ENCODE measurements at regions not wholly inside any gene's neighbourhood (a gene's known extent, or its start where the extent isn't known, plus 50 kb on each side); places are given as distances from the start of the nearest gene placed in this dataset.

DNA sequence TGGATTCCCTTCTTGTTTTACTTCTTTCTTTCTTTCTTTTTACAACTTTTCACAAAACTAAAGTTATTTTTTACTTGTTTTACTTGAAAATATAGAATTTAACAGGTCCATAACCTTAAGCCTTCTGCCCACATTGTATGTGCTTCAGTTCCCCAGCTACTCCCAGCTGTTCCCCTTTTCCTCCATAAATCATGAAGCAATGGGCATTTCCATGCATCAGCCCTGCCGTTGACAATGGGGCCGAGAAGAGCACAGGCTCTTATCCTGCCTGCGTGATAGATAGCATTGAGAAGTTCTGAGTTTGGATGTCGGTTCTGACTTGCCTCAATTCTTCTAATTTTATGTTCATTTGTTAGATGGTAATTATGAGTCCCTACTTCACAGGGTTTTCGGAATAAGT, 583.8 kb downstream of the CDH26 start:
- TF ChIP-seq, protein P1, sequence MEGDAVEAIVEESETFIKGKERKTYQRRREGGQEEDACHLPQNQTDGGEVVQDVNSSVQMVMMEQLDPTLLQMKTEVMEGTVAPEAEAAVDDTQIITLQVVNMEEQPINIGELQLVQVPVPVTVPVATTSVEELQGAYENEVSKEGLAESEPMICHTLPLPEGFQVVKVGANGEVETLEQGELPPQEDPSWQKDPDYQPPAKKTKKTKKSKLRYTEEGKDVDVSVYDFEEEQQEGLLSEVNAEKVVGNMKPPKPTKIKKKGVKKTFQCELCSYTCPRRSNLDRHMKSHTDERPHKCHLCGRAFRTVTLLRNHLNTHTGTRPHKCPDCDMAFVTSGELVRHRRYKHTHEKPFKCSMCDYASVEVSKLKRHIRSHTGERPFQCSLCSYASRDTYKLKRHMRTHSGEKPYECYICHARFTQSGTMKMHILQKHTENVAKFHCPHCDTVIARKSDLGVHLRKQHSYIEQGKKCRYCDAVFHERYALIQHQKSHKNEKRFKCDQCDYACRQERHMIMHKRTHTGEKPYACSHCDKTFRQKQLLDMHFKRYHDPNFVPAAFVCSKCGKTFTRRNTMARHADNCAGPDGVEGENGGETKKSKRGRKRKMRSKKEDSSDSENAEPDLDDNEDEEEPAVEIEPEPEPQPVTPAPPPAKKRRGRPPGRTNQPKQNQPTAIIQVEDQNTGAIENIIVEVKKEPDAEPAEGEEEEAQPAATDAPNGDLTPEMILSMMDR (IDR thresholded peaks at IDR 0.05): no peak
- TF ChIP-seq NR3C1 (IDR thresholded peaks at IDR 0.05): no peak
